ENCODE measurements at regions not wholly inside any gene's neighbourhood (a gene's known extent, or its start where the extent isn't known, plus 50 kb on each side); places are given as distances from the start of the nearest gene placed in this dataset.

GRCh38 chr5:145636371-145636770 is 198.8 kb downstream of the PRELID2 start:
- TF ChIP-seq CTCF (IDR thresholded peaks at IDR 0.05; ENCODE audit: insufficient read depth, low read depth, low read length) (no peak), EZH2 (IDR thresholded peaks at IDR 0.05; ENCODE audit: insufficient read depth, low read length) (no peak)

All from astrocyte (in vitro differentiated cells and primary cell).